LHCN-M2 (cell line): ENCODE measurements at regions not wholly inside any gene's neighbourhood (a gene's known extent, or its start where the extent isn't known, plus 50 kb on each side); places are given as distances from the start of the nearest gene placed in this dataset.
"Not testable (repeated sequence)": the region's sequence is repeated elsewhere in the genome, so short reads cannot be mapped to it uniquely, and the experiment has no call there.

ENCODE experiments used
- DNase-seq: peaks from one replicate; pipeline ENCODE4 v3.0.0-alpha.2; 2012; ENCODE audit warnings: low read depth

- no peak for DNase-seq
These were observed 505.4 kb upstream of the AGA start for GRCh38 chr4:177947607-177948006.

- DNase-seq: no peak
These were observed 506.6 kb upstream of the AGA start for GRCh38 chr4:177948853-177949252.

GRCh38 chr4:177951026-177951425 lies 508.8 kb upstream of the AGA start:
- DNase-seq: no peak

- DNase-seq: no peak
These were observed 510.5 kb upstream of the AGA start for GRCh38 chr4:177952723-177953122.

- no peak for DNase-seq
These were observed 515.5 kb upstream of the AGA start for GRCh38 chr4:177957596-177958360.

- no peak for DNase-seq
These were observed 518.3 kb upstream of the AGA start for GRCh38 chr4:177960566-177960965.

GRCh38 chr4:177961761-177962380 lies 519.6 kb upstream of the AGA start:
- DNase-seq: no peak

- no peak for DNase-seq
These were observed 521.8 kb upstream of the AGA start for GRCh38 chr4:177964061-177964460.

GRCh38 chr4:177964693-177965168 lies 522.5 kb upstream of the AGA start:
- DNase-seq: no peak

GRCh38 chr4:177967328-177967727 lies 525.1 kb upstream of the AGA start:
- no peak for DNase-seq

GRCh38 chr4:177968817-177969442 lies 526.7 kb upstream of the AGA start:
- no peak for DNase-seq

GRCh38 chr4:177974461-177974860 lies 532.2 kb upstream of the AGA start:
- no peak for DNase-seq

- DNase-seq: no peak
These were observed 533.2 kb upstream of the AGA start for GRCh38 chr4:177975315-177975987.

- no peak for DNase-seq
These were observed 544.0 kb upstream of the AGA start for GRCh38 chr4:177986236-177986635.

GRCh38 chr4:177987896-177988295 lies 545.7 kb upstream of the AGA start:
- DNase-seq: no peak

GRCh38 chr4:177989503-177990201 lies 547.4 kb upstream of the AGA start:
- DNase-seq: no peak

- DNase-seq: no peak
These were observed 560.9 kb upstream of the AGA start for GRCh38 chr4:178003098-178003657.

- no peak for DNase-seq
These were observed 568.4 kb upstream of the AGA start for GRCh38 chr4:178010596-178010995.

- DNase-seq: not testable (repeated sequence)
These were observed 572.8 kb upstream of the AGA start for GRCh38 chr4:178015046-178015445.

GRCh38 chr4:178026999-178027398 lies 584.8 kb upstream of the AGA start:
- no peak for DNase-seq

GRCh38 chr4:178027796-178028195 lies 585.6 kb upstream of the AGA start:
- no peak for DNase-seq
